Transverse colon (tissue), 4 donors: ENCODE measurements at regions not wholly inside any gene's neighbourhood (a gene's known extent, or its start where the extent isn't known, plus 50 kb on each side); places are given as distances from the start of the nearest gene placed in this dataset.

ENCODE experiments used
- DNase-seq: peaks from one replicate; pipeline ENCODE4 v3.0.0-alpha.2; 2019
- H3K27ac ChIP-seq, 4 donors: fragments of 200-600 bp; sonication (generic); 2 replicates each; pipeline ENCODE4 v1.5.1; 2016 to 2018; ENCODE audit warnings: inconsistent platforms in 4 of 4
- H3K27me3 ChIP-seq: fragments of 200-600 bp; sonication (generic); 2 replicates; pipeline ENCODE4 v1.5.1; 2017; ENCODE audit warnings: inconsistent platforms
- H3K36me3 ChIP-seq, 4 donors: fragments of 200-600 bp; sonication (generic); 2 replicates each; pipeline ENCODE4 v1.5.1; 2017 to 2019; ENCODE audit warnings: inconsistent platforms in 4 of 4
- H3K4me1 ChIP-seq, 4 donors: fragments of 200-600 bp; sonication (generic); 2 replicates each; pipeline ENCODE4 v1.5.1; 2017 to 2020; ENCODE audit warnings: inconsistent platforms in 4 of 4
- H3K4me3 ChIP-seq, 4 donors: fragments of 200-600 bp; sonication (generic); 1 replicate in 1 of 4; 2 replicates in 3 of 4; pipeline versions ENCODE4 v1.5.1 to v1.6.1; 2017 to 2019; ENCODE audit warnings: inconsistent platforms in 4 of 4
- H3K9me3 ChIP-seq, 2 donors: fragments of 200-600 bp; sonication (generic); 2 replicates each; pipeline ENCODE4 v1.5.1; 2017 to 2019; ENCODE audit warnings: inconsistent platforms in 2 of 2
- CTCF ChIP-seq, 5 experiments: fragments of 200-600 bp in 3 of 5; fragments of 450-650 bp in 2 of 5; sonication (generic) in 3 of 5; IDR thresholded peaks; 1 replicate in 2 of 5; 2 replicates in 3 of 5; pipeline ENCODE4 v1.5.1; 2016 to 2017; ENCODE audit warnings: antibody characterized with exemption in 5 of 5, inconsistent platforms in 3 of 5, mild to moderate bottlenecking in 2 of 5, moderate library complexity in 1 of 5
- EP300 ChIP-seq: sonication (generic); formaldehyde crosslinking; IDR thresholded peaks from one replicate; pipeline ENCODE4 v1.6.1; 2017; ENCODE audit warnings: antibody characterized with exemption, low read depth
- POLR2A ChIP-seq: fragments of 450-650 bp; IDR thresholded peaks from one replicate; pipeline ENCODE4 v1.6.1; 2016; ENCODE audit warnings: antibody characterized with exemption, mild to moderate bottlenecking, moderate library complexity
- POLR2AphosphoS5 ChIP-seq, 3 donors: sonication (generic); formaldehyde crosslinking; IDR thresholded peaks; one replicate each; pipeline ENCODE4 v1.6.1; 2016; ENCODE audit warnings: antibody characterized with exemption in 3 of 3
- WGBS, 2 donors: methylation state at CpG; one replicate each; pipeline ENCODE4 v1.1.5; 2018; ENCODE audit warnings: low coverage in 1 of 2; 5-methylcytosine and 5-hydroxymethylcytosine counted together
- in situ Hi-C, 4 donors: fragments of 200-750 bp; cut with MboI; loops; one replicate each; pipeline versions ENCODE4 v1.15.0 to v1.15.1; 2017; ENCODE audit warnings: low sequenced_read_pairs in 3 of 4, low pct_ligation_motif_present in 1 of 4, low pct_unique_long_range_greater_than_20kb in 1 of 4
- intact Hi-C: fragments of 100-400 bp; cut with DNase I; formaldehyde crosslinking; loops from one replicate; pipeline ENCODE4 v1.15.1; 2023; ENCODE audit warnings: low total_unique reads

GRCh38 chr1:232477728-232478127, 152.2 kb downstream of the SIPA1L2 start:
- no peak for TF ChIP-seq POLR2A
- no peak for TF ChIP-seq CTCF (IDR thresholded peaks at IDR 0.05)
- TF ChIP-seq EP300 = no peak
- TF ChIP-seq POLR2AphosphoS5 (IDR thresholded peaks at IDR 0.05) = no peak
- DNase-seq = no peak
- Histone ChIP-seq H3K4me3 (no peak overlapping the region), H3K27me3 (no peaks in the 10 kb centered on the region), H3K4me1 (peaks cover 0 to 4% (median 0%) of the 10 kb centered on the region in 4 donors), H3K36me3 (peaks cover 0 to 5% (median 2%) of the 10 kb centered on the region in 4 donors), H3K27ac (no peak overlapping the region), H3K9me3 (no peaks in the 10 kb centered on the region)
- intact Hi-C loops = no loop called here
- 69 to 72% methylated on average over 6 of the region's 6 CpGs for WGBS, 2 donors
- in situ Hi-C loops = no loop called here

- in situ Hi-C loops = no loop called here
- intact Hi-C loops = no loop called here
- Histone ChIP-seq H3K4me3 (no peak overlapping the region), H3K9me3 (no peaks in the 10 kb centered on the region), H3K27ac (no peak overlapping the region), H3K36me3 (peaks cover 0 to 4% (median 0%) of the 10 kb centered on the region in 4 donors), H3K4me1 (peaks cover 0 to 4% (median 0%) of the 10 kb centered on the region in 4 donors), H3K27me3 (no peaks in the 10 kb centered on the region)
- DNase-seq = no peak
- 77 to 94% methylated on average over 2 of the region's 2 CpGs for WGBS, 2 donors
- TF ChIP-seq POLR2AphosphoS5 (IDR thresholded peaks at IDR 0.05) = no peak
- no peak for TF ChIP-seq CTCF (IDR thresholded peaks at IDR 0.05)
- no peak for TF ChIP-seq EP300
- no peak for TF ChIP-seq POLR2A
These were observed 153.4 kb downstream of the SIPA1L2 start for GRCh38 chr1:232476538-232476950.

GRCh38 chr1:232474826-232475225, 155.1 kb downstream of the SIPA1L2 start:
- H3K4me3 ChIP-seq = no peak overlapping the region
- WGBS, 2 donors = 89 to 90% methylated on average over 2 to 3 of the region's 3 CpGs
- in situ Hi-C loops (no loop called here), intact Hi-C loops (no loop called here)
- peaks cover 0 to 5% (median 0%) of the 10 kb centered on the region in 4 donors for H3K36me3 ChIP-seq
- no peak for DNase-seq
- TF ChIP-seq POLR2A = no peak
- no peak overlapping the region for H3K27ac ChIP-seq
- H3K9me3 ChIP-seq = no peaks in the 10 kb centered on the region
- H3K4me1 ChIP-seq = peaks cover 0 to 4% (median 0%) of the 10 kb centered on the region in 4 donors
- H3K27me3 ChIP-seq = no peaks in the 10 kb centered on the region

- intact Hi-C loops = no loop called here
- no peaks in the 10 kb centered on the region for H3K27me3 ChIP-seq
- no peaks in the 10 kb centered on the region for H3K9me3 ChIP-seq
- H3K4me3 ChIP-seq = no peak overlapping the region
- no peak overlapping the region for H3K27ac ChIP-seq
- TF ChIP-seq POLR2A (no peak), CTCF (IDR thresholded peaks at IDR 0.05) (no peak), EP300 (no peak), POLR2AphosphoS5 (IDR thresholded peaks at IDR 0.05) (no peak)
- in situ Hi-C loops = no loop called here
- H3K4me1 ChIP-seq = peaks cover 0 to 4% (median 0%) of the 10 kb centered on the region in 4 donors
- H3K36me3 ChIP-seq = peaks cover 0 to 7% (median 0%) of the 10 kb centered on the region in 4 donors
- no peak for DNase-seq
- WGBS, 2 donors = 88 to 97% methylated on average over 4 of the region's 4 CpGs
These were observed 156.0 kb downstream of the SIPA1L2 start for GRCh38 chr1:232473900-232474299.

GRCh38 chr1:232473324-232473723, 156.6 kb downstream of the SIPA1L2 start:
- in situ Hi-C loops (no loop called here), intact Hi-C loops (no loop called here)
- no peaks in the 10 kb centered on the region for H3K9me3 ChIP-seq
- no peak for DNase-seq
- H3K4me1 ChIP-seq = peaks cover 0 to 4% (median 0%) of the 10 kb centered on the region in 4 donors
- TF ChIP-seq POLR2AphosphoS5 (IDR thresholded peaks at IDR 0.05) (no peak), POLR2A (no peak), CTCF (IDR thresholded peaks at IDR 0.05) (no peak), EP300 (no peak)
- peaks cover 0 to 13% (median 0%) of the 10 kb centered on the region in 4 donors for H3K36me3 ChIP-seq
- H3K27ac ChIP-seq = no peak overlapping the region
- 81% methylated on average over 2 of the region's 2 CpGs; no CpG with 5 or more reads in 1 of the 2 donors for WGBS, 2 donors
- no peaks in the 10 kb centered on the region for H3K27me3 ChIP-seq
- H3K4me3 ChIP-seq = no peak overlapping the region
